ENCODE measurements at regions not wholly inside any gene's neighbourhood (a gene's known extent, or its start where the extent isn't known, plus 50 kb on each side); places are given as distances from the start of the nearest gene placed in this dataset.

DNA sequence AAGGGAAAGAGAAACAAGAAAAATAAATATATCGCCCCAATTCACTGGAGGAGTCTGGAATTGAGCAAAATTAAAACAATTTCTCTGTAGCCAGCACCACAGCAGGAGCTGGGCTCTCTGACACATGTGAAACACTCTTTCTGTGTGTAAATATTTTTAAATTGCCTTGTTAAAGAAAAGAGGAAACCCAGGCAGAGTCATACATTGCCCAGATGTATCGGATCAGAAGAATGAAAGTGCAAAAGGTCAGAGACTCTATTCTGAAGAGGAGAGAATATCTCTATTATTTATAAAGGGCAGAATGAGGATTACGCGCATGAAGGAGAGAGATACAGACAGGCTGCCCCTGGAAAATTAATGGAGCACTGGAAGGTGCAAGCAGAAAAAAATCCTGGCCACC, 127.0 kb upstream of the MAN1A1 start:
- DNase-seq (ENCODE audit: low spot score), result no peak
- H3K4me1 Mint-ChIP-seq (ENCODE audit: unreplicated experiment), result peaks cover 13% of the 10 kb centered on the region
- peaks cover 2% of the 10 kb centered on the region for H3K27me3 Mint-ChIP-seq (ENCODE audit: unreplicated experiment)
- no peaks in the 10 kb centered on the region for H3K36me3 Mint-ChIP-seq (ENCODE audit: low read depth, unreplicated experiment)
- TF ChIP-seq, protein P1, sequence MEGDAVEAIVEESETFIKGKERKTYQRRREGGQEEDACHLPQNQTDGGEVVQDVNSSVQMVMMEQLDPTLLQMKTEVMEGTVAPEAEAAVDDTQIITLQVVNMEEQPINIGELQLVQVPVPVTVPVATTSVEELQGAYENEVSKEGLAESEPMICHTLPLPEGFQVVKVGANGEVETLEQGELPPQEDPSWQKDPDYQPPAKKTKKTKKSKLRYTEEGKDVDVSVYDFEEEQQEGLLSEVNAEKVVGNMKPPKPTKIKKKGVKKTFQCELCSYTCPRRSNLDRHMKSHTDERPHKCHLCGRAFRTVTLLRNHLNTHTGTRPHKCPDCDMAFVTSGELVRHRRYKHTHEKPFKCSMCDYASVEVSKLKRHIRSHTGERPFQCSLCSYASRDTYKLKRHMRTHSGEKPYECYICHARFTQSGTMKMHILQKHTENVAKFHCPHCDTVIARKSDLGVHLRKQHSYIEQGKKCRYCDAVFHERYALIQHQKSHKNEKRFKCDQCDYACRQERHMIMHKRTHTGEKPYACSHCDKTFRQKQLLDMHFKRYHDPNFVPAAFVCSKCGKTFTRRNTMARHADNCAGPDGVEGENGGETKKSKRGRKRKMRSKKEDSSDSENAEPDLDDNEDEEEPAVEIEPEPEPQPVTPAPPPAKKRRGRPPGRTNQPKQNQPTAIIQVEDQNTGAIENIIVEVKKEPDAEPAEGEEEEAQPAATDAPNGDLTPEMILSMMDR (IDR thresholded peaks at IDR 0.05; ENCODE audit: unreplicated experiment), result no peak
- no peak overlapping the region for H3K4me3 Mint-ChIP-seq (ENCODE audit: unreplicated experiment)
- H3K27ac Mint-ChIP-seq (ENCODE audit: unreplicated experiment), result no peak overlapping the region
- H3K9me3 Mint-ChIP-seq (ENCODE audit: unreplicated experiment), result no peaks in the 10 kb centered on the region

GRCh38 chr6:119476024-119476423, 126.5 kb upstream of the MAN1A1 start:
- Mint-ChIP-seq H3K27me3 (ENCODE audit: unreplicated experiment) (peaks cover 2% of the 10 kb centered on the region), H3K4me3 (ENCODE audit: unreplicated experiment) (no peak overlapping the region), H3K27ac (ENCODE audit: unreplicated experiment) (no peak overlapping the region), H3K4me1 (ENCODE audit: unreplicated experiment) (peaks cover 13% of the 10 kb centered on the region), H3K9me3 (ENCODE audit: unreplicated experiment) (no peaks in the 10 kb centered on the region), H3K36me3 (ENCODE audit: low read depth, unreplicated experiment) (no peaks in the 10 kb centered on the region)
- no peak for DNase-seq (ENCODE audit: low spot score)
- TF ChIP-seq, protein P1 (IDR thresholded peaks at IDR 0.05; ENCODE audit: unreplicated experiment), result no peak

GRCh38 chr6:119470893-119471542, 121.5 kb upstream of the MAN1A1 start:
- DNase-seq (ENCODE audit: low spot score), result no peak
- Mint-ChIP-seq H3K27ac (ENCODE audit: unreplicated experiment) (no peak overlapping the region), H3K27me3 (ENCODE audit: unreplicated experiment) (peaks cover 2% of the 10 kb centered on the region), H3K36me3 (ENCODE audit: low read depth, unreplicated experiment) (no peaks in the 10 kb centered on the region), H3K9me3 (ENCODE audit: unreplicated experiment) (no peaks in the 10 kb centered on the region), H3K4me1 (ENCODE audit: unreplicated experiment) (peaks cover under 1% of the 10 kb centered on the region), H3K4me3 (ENCODE audit: unreplicated experiment) (no peak overlapping the region)
- TF ChIP-seq, protein P1 (IDR thresholded peaks at IDR 0.05; ENCODE audit: unreplicated experiment), result no peak

- Mint-ChIP-seq H3K27me3 (ENCODE audit: unreplicated experiment) (no peaks in the 10 kb centered on the region), H3K4me1 (ENCODE audit: unreplicated experiment) (no peaks in the 10 kb centered on the region), H3K27ac (ENCODE audit: unreplicated experiment) (no peak overlapping the region), H3K9me3 (ENCODE audit: unreplicated experiment) (no peaks in the 10 kb centered on the region), H3K4me3 (ENCODE audit: unreplicated experiment) (no peak overlapping the region), H3K36me3 (ENCODE audit: low read depth, unreplicated experiment) (no peaks in the 10 kb centered on the region)
- DNase-seq (ENCODE audit: low spot score), result no peak
- TF ChIP-seq, protein P1 (IDR thresholded peaks at IDR 0.05; ENCODE audit: unreplicated experiment), result no peak
Measured at GRCh38 chr6:119467488-119468081, 118.0 kb upstream of the MAN1A1 start.

GRCh38 chr6:119466226-119466625, 116.7 kb upstream of the MAN1A1 start:
- TF ChIP-seq, protein P1 (IDR thresholded peaks at IDR 0.05; ENCODE audit: unreplicated experiment), result no peak

More at GRCh38 chr6:119466226-119466625, 116.7 kb upstream of the MAN1A1 start:
- no peak for DNase-seq (ENCODE audit: low spot score)
- Mint-ChIP-seq H3K4me1 (ENCODE audit: unreplicated experiment) (no peaks in the 10 kb centered on the region), H3K27me3 (ENCODE audit: unreplicated experiment) (no peaks in the 10 kb centered on the region), H3K9me3 (ENCODE audit: unreplicated experiment) (no peaks in the 10 kb centered on the region), H3K4me3 (ENCODE audit: unreplicated experiment) (no peak overlapping the region), H3K36me3 (ENCODE audit: low read depth, unreplicated experiment) (no peaks in the 10 kb centered on the region), H3K27ac (ENCODE audit: unreplicated experiment) (no peak overlapping the region)

Measured in endothelial cell (in vitro differentiated cells).